Endothelial cell of hepatic sinusoid (primary cell): ENCODE measurements at regions not wholly inside any gene's neighbourhood (a gene's known extent, or its start where the extent isn't known, plus 50 kb on each side); places are given as distances from the start of the nearest gene placed in this dataset.
"Not testable (repeated sequence)": the region's sequence is repeated elsewhere in the genome, so short reads cannot be mapped to it uniquely, and the experiment has no call there.

Source experiments
- in situ Hi-C: cut with HindIII; loops from 2 replicates; pipeline ENCODE4 v1.10.0; 2017; ENCODE audit warnings: low sequenced_read_pairs

DNA sequence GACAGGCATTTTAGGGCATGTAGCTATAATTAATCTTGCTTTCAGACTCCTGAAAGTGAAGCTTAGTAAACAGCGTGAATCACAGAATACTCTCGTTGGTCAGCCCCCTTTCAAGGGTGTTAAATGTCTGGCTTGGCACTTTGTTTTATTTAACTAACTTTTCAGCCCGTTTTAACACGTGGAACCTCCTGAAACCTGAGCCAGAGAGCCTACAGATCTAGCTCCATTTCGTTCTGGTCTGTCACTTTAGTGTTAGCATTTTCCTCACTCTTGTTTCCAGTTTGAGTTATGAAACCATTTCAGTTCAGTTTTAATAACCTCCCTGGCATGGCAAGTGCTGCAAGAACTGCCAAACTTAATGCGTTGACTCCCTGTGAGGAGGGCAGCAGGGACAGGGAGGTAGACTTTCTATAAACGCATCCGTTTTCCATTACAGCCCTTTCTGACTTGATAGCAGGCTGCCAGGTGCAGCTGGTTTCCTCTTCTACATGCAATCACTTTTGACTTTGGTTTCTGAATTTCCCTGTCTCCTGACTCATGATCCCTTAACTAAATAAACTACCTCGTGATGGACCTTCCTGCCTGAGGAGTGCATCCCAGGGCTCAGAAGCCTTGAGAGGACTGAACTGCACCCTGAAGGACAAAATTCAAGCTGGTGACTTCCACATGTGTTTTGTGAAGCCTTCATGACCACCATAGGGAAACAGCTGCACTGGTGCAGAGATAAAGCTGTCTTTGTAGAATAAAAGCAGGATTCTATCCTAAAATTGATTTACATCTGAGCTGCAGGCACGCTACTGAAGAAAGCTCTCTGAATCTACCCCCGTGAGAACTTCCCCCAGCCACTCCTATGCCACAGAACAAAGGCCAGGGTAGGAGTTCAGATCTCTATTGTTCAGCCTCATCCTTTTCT is 192.6 kb downstream of the DLEU7 start:
- in situ Hi-C loops, result no loop called here

DNA sequence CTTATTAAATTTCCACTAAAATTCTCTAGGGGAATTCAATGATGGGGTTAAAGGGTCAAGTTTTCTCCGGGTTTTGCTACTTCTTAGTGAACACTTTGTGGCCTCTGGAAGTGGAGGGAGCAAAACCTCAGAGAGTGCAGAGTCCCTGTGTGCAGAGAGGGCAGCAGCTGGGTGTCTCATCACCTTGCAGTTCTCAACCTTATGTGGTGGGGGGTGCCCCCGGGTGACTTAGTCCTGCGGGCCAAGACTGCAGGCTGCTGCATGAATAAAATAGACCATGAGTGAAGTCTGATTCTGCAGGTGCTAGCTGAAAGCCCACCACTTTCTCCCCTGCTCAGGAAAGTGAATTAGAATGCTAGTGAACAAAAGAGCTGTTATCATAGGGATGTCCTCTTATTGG is 191.6 kb downstream of the DLEU7 start:
- in situ Hi-C loops, result no loop called here

DNA sequence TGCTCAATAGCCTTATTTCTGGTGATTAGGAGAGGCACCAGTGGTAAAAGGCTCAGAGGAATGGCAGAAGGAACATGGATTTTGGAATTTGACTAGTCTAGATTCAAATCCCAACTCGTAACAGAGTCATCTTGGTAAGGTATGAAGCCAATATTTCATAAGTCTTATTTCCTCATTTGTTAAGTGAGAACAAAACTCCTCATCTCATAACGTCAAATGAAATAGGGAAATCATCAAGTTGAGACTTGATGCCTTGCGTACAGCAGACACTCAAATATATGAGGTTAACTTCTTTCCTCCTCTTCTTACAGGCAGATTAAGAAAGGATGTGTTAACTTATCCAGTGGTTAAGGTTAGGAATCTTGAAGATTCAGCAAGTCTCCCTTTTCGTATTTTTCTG is 189.2 kb downstream of the DLEU7 start:
- in situ Hi-C loops, result no loop called here

DNA sequence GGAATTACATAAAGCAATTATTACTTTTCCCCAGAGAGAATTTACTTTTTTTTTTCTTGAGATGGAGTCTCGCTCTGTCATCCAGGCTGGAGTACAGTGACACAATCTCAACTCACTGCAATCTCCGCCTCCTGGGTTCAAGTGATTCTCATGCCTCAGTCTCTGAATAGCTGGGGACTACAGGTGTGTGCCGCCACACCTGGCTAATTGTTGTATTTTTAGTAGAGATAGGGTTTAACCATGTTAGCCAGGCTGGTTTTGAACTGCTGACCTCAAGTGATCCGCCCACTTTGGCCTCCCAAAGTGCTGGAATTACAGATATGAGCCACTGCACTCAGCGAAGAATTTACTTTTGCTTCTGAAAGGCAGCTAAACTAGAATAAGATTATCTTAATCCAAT is 181.6 kb downstream of the DLEU7 start:
- in situ Hi-C loops, result not testable (repeated sequence)

DNA sequence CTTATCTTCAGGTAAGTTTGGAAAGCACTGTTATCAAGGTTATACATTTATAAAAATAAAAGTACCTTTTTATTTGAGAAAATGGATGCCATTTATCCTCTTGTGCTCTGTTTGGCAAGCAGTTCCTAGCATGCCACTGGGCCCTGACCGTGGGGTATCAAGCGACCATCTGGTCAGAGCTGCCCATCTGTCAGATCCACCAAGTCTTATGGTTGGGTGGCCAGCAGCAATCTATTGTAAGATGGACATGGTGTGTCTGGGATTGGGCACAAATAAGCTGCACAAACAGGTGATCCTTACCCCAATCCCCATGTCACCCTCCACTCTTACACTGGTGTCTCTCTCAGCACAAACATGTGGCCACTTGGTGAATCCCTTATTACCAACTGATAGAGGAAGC is 178.5 kb downstream of the DLEU7 start:
- in situ Hi-C loops, result no loop called here

DNA sequence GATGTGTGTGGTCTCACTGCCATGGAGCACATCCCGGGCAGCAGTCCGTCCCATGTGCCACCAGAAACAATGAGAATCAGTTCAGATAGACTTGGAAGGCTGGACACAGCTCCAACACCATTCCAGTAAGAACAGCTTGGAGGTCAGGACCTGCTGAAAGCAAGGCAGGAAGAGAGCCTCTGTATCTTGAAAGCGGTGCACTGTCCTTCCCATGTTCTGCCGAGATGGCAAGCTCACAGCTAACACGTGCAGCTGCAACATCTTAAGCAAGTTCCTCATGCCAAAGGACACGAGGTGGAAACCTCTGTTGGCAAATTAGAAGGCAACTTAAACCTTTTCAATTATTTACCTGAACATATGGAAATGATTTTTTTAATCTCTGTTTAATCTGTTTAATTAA is 175.4 kb downstream of the DLEU7 start:
- in situ Hi-C loops, result no loop called here

DNA sequence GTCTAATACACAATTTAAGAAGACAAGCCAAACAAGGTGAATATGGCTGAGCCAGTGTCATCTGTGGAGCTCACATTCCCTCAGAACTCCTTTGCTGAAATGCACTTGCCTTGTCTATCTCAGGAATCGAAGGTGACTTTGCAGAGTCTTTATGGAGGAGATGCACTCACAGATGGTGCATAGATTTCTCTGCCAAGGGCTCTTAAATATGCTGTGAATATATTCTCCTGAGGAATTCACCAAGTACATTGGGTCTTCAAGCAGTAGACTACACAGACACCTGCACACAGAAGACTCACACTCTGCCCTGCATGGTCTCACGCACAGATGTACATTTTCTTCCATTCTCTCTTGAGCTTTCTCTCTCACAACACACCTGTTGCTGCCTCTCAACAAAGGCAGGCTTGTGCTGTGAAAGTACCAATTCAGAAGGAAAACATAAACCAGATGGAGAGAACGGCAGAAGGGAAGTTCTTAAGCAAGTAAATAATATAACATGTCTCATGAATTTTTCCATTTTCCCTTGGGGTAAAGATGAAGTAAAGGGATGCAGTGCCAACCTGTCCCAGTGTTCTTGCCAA is 174.7 kb downstream of the DLEU7 start:
- in situ Hi-C loops, result no loop called here

DNA sequence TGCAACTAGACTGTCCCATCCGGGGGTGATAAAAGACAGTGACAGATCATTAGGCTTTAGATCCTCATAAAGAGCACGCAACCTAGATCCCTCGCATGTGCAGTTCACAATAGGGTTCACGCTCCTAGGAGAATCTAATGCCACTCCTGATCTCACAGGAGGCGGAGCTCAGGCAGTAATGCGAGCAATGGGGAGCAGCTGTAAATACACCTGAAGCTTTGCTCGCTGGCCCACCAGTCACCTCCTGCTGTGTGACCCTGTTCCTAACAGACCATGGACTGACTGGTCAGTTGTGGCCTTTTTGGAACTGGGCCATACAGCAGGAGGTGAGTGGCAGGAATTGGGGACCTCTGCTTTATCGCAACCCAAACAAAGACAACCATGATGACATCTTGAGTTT is 173.2 kb downstream of the DLEU7 start:
- in situ Hi-C loops, result no loop called here

DNA sequence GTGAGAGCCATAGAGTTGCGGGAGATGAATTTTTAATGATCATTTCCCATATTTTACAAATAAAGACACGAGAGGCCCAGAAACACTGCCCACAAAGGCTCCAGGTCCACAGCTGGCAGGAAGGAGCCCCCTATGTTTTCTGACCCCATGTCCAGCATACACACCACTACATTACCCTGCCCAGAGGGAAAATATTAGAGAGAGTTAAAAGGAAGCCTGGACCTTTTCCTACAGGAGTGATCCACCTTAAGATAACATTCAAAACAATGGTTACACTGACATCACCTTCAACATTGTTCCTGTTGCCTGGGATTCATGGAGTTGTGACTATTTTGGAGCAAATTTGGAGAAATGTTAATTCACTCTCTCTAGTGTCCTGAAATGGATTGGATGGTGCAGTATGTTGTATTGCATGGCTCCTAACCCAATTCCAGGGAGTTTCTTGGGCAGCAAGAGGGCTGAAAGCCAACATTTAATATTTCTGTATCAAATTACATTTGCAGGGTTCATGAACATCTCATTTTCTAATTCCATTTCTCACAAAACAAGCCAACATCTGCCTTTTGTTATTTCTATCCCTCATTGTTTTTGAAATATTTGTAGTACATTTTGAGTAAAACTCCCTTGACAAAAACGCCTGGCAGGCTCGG is 172.5 kb downstream of the DLEU7 start:
- in situ Hi-C loops, result no loop called here

DNA sequence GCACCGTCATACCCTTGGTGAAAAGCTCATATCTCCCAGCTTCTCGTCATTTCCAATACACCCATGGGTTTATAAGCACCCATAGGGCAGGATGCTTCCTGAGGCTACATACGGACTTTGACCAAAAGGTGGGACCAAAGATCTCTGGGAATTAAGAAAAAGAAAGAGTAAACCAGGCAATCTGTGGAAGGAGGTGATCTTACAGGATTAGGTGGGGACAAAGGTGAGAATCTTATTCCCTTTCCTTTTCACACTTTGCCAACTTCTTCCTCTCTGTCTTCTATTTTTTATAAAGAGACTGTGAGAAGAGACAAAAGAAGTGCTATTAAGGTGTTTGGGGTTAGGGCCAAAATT is 172.0 kb downstream of the DLEU7 start:
- in situ Hi-C loops, result no loop called here

DNA sequence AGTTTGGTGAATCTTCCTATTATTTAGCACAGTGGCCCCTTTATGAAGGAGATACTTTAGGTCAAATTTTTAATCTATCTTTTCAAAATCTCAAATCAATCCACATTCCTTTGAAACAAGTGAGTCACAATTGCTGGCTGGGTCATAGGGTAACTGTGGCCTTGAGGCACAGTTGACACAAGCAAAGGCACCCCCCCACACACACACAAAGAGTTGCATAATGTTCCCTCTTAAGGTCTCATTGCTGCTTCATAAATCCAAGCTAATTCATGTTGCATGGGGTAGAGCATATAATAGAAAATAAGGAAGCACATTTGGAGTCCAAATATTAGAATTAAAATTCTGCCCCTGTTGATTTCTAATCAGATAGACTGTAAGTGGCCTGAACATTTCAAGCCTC is 171.5 kb downstream of the DLEU7 start:
- in situ Hi-C loops, result no loop called here

DNA sequence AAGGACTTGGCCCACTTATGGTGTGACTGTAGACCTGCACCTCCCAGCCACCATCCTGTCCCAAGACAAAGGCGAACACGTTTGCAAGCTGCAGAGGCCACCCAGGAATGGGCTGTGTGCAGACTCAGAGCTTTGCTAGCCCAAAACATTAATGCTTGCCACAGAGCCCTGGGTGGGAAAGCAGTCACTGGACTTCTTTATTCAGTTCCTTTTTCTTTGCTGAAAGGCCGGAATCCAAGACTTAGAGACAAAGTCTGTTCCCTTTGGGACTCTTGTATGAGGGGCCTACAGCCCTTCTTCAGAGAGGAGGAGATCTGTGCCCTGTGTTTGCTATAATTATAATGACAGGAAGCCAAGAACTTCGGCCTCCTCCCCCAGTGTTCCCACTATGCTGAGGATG is 167.8 kb downstream of the DLEU7 start:
- in situ Hi-C loops, result no loop called here

DNA sequence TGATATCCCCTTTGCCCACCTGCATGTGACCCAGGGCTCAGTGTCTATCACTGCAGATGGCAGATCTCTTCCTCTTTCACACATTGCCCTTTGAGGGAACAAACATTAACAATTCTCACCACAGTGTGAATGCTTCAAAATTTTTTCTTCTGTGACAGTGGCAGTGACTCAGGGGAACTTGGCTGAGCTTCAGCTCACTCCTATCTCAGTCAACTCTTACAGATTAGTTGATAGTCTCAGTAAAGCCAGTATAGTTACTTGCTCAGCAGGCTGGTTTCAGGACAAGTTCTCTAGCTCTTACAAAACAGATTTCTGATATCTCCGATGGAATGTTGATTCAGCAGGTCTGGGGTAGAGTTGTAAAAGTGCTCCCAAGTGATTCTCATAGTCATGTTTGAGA is 166.9 kb downstream of the DLEU7 start:
- in situ Hi-C loops, result no loop called here

DNA sequence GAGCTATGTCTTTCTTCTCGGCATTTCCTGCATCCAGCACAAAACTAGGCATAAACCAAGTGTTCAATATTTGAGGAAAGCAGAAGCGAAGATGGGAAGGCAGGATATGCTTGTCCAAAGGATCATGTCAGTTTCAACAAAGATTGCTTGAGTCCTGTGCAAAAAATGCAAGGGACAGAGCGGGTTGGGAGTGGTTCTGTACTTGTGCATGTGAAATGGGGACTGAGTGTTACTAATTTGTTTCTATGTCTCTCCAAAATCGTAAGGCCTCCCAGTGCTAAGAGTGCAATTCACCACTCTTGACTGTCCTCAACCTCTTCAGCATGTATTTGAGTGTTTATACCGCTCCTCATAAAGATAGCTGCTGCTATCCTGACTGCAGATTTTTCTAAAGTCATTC is 166.2 kb downstream of the DLEU7 start:
- in situ Hi-C loops, result no loop called here

DNA sequence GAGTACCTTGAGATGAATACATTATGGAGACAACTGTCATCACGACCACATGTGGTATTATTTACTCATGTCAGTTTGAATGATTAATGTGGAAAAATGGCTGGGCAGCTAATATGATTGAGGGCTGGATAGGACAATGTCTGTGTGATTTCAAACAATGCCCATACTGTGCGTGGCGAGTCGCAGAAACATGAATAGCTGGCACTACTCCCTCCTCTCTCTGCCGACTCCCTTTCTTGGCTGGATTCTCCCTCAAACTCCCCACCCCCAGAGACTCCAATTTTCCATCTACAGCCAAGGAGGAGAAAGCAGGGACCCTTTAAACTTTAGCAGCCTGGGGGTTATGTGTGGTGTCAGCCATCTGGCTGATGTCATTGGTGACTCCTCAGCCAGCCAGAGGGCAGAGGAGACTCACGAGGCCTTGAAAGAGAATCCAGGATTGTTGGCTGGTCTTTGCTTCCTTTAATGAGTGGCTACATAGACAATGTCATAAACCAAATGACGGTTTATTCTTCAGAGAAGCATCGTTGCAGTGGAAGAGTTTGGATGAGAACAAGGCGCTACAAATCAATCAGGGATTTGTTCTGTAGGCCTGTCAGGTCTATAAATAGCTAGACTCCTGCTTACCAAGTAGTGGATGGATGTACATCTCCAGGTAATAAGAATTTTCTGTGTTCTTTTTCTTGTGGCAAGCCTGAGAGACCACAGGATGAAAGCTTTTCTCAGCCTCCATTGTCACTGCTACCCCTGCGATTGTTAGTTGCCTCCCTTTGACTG is 165.6 kb downstream of the DLEU7 start:
- in situ Hi-C loops, result no loop called here

DNA sequence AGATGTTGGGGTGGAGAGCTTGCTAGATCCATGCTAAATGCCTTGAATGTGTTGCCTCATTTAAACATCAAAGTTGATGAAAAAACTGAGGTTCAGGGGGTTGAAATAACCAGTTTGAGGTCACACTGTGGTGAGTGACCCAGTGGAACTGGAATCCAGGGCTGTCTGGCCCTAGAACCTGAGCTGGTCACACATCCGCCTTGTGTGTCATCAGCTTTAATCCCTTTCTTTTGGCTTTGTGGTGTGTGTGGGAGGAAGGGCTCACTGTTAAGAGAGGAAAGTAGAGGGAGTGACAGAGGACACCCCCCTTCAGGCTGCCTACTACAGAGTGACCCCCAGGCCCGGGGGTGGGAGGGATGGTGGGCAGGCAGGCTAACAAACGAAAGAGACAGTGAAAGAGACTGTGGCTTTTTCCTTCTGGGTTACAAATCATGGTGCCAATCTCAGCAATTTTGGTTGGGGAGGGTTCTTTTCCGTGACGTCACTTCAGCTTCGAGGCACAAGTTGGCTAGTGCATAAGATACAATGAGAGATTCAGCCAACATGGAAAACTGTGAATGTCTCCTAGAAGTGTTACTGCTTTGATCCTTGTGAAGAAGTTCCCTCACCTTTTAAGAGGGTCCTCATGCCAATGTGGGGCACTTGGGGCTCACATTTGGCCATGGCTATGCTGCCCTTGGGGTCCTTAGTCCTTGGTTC is 164.9 kb downstream of the DLEU7 start:
- in situ Hi-C loops, result no loop called here

DNA sequence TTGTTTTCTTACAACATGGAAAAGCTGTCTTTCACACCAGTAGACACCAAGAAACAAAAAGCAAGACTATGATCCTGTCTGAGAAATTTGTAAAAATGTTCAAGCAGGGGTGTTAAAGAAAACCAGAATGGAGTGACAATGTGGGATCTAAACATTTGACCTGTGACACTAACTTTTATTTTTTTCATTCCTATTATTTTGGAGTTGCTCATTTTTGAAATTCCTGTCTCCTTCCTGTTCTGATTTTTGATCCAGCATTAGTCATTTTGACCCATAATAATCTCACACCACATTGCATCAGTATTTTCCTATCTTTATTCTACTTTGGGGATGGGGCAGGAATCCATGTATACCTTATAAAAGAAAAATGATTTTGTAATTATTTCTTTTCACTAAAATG is 164.2 kb downstream of the DLEU7 start:
- in situ Hi-C loops, result no loop called here

DNA sequence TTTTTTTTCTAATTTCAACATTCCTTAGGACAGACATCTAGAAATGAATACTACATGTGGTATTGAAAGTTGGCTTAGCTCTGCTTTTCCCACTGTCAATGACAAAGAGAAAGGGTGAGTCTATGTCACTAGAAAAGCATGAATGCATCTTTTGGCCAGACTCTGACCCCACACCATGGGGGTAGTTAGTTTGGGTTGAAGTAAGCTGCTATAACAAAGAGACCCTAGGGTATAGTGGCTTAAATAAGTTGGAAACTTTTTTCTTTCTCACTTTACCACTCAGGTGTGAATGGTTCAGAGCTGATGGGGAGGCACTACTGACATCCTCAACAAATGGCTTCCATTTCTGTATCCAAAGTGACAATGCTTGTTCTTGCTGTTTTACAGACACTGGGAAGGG is 161.5 kb downstream of the DLEU7 start:
- in situ Hi-C loops, result no loop called here

DNA sequence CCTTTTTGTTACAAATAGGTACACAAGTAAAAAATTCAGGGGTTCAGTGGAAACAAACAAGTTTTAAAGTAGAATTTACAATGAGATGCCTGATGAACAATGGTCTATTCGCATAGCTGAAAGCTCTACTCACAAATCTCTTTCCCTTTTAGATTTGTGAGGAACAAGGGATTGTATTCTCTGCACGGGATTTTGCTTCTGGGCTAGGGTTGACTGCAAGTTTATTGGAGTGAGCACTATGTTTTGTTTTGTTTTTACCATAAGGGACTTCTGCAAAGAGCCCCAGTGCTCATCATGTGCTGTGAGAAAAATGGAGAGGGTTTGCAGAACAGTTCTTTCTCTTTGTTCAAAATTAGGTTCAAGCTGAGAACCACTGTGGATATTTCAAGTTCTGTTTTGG is 160.5 kb downstream of the DLEU7 start:
- in situ Hi-C loops, result no loop called here

DNA sequence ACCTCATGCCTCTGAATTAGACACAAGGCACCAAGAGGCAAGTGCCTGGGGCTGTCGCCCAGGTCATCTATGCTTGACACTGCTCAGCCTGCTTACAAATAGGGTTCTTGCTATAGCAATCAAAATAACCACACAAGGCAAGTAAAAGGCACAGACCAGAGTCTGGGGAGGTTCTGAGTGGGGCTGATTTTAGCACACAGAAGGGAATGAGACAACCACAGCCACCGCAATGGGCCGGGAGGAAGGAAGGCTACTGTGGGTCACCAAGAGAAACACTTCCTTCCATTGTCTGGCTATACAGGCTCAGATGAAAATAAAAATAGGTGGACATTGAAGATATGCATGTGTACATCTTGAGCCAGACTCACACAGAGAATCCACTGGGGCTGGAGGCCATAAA is 159.1 kb downstream of the DLEU7 start:
- in situ Hi-C loops, result no loop called here

DNA sequence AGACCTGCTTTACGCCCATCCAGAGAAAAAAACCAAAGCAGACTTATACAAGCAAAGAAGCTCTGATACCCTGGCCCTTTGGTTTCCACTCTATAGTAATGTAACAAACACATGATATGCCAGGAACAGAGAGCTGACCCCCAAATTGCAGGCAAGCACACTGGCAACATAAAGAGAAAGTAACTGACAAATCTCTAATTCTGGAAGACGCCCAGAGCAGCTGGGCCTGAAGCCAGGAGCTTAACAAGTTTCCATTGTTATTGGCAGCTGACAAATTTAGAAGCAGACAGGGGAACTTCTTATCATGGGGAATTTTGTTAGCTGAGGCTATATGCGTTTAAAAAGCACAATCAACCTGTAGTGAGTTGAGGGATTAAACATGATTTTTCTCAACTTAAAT is 158.0 kb downstream of the DLEU7 start:
- in situ Hi-C loops, result no loop called here
